HFFc6 (cell line): ENCODE measurements at regions not wholly inside any gene's neighbourhood (a gene's known extent, or its start where the extent isn't known, plus 50 kb on each side); places are given as distances from the start of the nearest gene placed in this dataset.

Source experiments
- DNase-seq: peaks from one replicate; pipeline ENCODE4 v3.0.0-alpha.2; 2018
- H3K27ac Mint-ChIP-seq: 2 replicates; pipeline ENCODE4 v1.8.0; 2020; ENCODE audit warnings: mild to moderate bottlenecking, mixed read lengths
- H3K27me3 Mint-ChIP-seq: 2 replicates; pipeline ENCODE4 v1.8.0; 2021; ENCODE audit warnings: mild to moderate bottlenecking, moderate library complexity, mixed read lengths; ENCODE audit not compliant: insufficient read depth
- H3K36me3 Mint-ChIP-seq: 2 replicates; pipeline ENCODE4 v1.8.0; 2021; ENCODE audit warnings: low read depth, mixed read lengths
- H3K4me1 Mint-ChIP-seq: 2 replicates; pipeline ENCODE4 v1.8.0; 2020; ENCODE audit warnings: low read depth, mixed read lengths
- H3K4me3 Mint-ChIP-seq: 2 replicates; pipeline ENCODE4 v1.8.0; 2020; ENCODE audit warnings: mild to moderate bottlenecking, moderate library complexity, mixed read lengths
- H3K9me3 Mint-ChIP-seq: 2 replicates; pipeline ENCODE4 v1.8.0; 2020; ENCODE audit warnings: mild to moderate bottlenecking, mixed read lengths
- CTCF ChIP-seq: fragments of 200-600 bp; sonication (generic); IDR thresholded peaks from 2 replicates; pipeline ENCODE4 v1.5.0; 2021; ENCODE audit warnings: antibody characterized with exemption, mild to moderate bottlenecking

GRCh38 chr20:40895182-40895581, 133.4 kb upstream of the TOP1 start:
- no peaks in the 10 kb centered on the region for H3K9me3 Mint-ChIP-seq

GRCh38 chr20:40896814-40897700, 131.6 kb upstream of the TOP1 start:
- Mint-ChIP-seq H3K9me3 (no peaks in the 10 kb centered on the region), H3K4me1 (no peaks in the 10 kb centered on the region), H3K4me3 (no peak overlapping the region), H3K27ac (no peak overlapping the region), H3K36me3 (no peaks in the 10 kb centered on the region), H3K27me3 (peaks cover 14% of the 10 kb centered on the region; the same call in 1 of the 2 replicates)
- no peak for TF ChIP-seq CTCF
- peak; percentile 9 for DNase-seq

More at GRCh38 chr20:40895182-40895581, 133.4 kb upstream of the TOP1 start:
- H3K4me3 Mint-ChIP-seq, result no peak overlapping the region
- no peaks in the 10 kb centered on the region for H3K36me3 Mint-ChIP-seq
- H3K27me3 Mint-ChIP-seq, result peaks cover 20% of the 10 kb centered on the region; the same call in 1 of the 2 replicates
- H3K27ac Mint-ChIP-seq, result no peak overlapping the region
- no peak for DNase-seq
- H3K4me1 Mint-ChIP-seq, result no peaks in the 10 kb centered on the region
- TF ChIP-seq CTCF, result no peak

DNA sequence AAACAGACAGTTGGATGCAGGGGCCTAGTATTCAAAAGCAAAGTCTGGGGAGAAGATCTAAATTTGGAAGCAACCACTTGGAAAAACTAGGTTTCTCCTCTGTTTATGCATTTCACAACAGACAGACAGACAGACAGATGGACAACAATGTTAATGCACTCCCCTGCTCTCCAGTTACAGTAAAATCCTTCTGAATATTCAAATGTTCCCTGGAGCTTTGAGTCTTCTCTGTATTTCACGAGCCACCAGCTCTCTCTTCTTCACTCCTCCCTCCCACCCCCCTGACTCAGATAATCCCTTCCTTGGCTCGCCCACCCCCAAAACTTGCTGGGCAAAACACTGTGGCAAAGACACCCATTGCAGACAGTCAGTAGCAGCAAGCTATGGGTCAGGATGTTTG, 129.3 kb upstream of the TOP1 start:
- no peaks in the 10 kb centered on the region for H3K4me1 Mint-ChIP-seq
- peaks cover 20% of the 10 kb centered on the region; the same call in 1 of the 2 replicates for H3K27me3 Mint-ChIP-seq
- H3K4me3 Mint-ChIP-seq, result no peak overlapping the region
- no peaks in the 10 kb centered on the region for H3K9me3 Mint-ChIP-seq
- no peak overlapping the region for H3K27ac Mint-ChIP-seq
- no peak for TF ChIP-seq CTCF
- DNase-seq, result no peak
- H3K36me3 Mint-ChIP-seq, result no peaks in the 10 kb centered on the region

GRCh38 chr20:40900666-40901215, 127.9 kb upstream of the TOP1 start:
- Mint-ChIP-seq H3K4me1 (no peaks in the 10 kb centered on the region), H3K9me3 (no peaks in the 10 kb centered on the region), H3K27ac (no peak overlapping the region), H3K27me3 (peaks cover 17% of the 10 kb centered on the region), H3K36me3 (no peaks in the 10 kb centered on the region), H3K4me3 (no peak overlapping the region)
- no peak for TF ChIP-seq CTCF
- DNase-seq, result no peak

DNA sequence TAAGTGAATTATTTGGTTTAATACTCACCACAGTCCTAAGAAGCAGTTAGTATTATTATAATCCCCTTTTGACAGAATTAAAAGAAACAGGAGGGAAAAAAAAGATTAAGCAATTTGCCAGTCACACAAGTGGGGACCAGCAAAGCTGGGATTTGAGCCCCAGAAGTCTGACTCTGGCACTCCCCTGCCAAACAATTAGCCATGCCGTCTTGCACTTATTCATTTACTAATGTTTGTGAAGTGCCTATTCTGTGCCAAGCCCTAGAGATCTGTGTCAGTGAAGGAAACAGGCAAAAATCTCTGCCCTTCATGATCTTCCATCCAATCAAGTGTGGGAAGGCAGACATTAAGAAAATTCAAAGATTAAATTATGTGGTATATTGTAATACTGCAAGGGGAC, 126.0 kb upstream of the TOP1 start:
- no peak for DNase-seq
- Mint-ChIP-seq H3K27ac (no peak overlapping the region), H3K4me3 (no peak overlapping the region), H3K36me3 (no peaks in the 10 kb centered on the region), H3K4me1 (no peaks in the 10 kb centered on the region), H3K9me3 (no peaks in the 10 kb centered on the region), H3K27me3 (peaks cover 8% of the 10 kb centered on the region)
- no peak for TF ChIP-seq CTCF
